ENCODE measurements at regions not wholly inside any gene's neighbourhood (a gene's known extent, or its start where the extent isn't known, plus 50 kb on each side); places are given as distances from the start of the nearest gene placed in this dataset.

GRCh38 chr3:80297720-80298119, 529.9 kb upstream of the ROBO1 start:
- TF ChIP-seq ZFX (IDR thresholded peaks at IDR 0.05; ENCODE audit: borderline replicate concordance) (no peak), CTCF (IDR thresholded peaks at IDR 0.05) (no peak)
- no peak overlapping the region for H3K27ac ChIP-seq

GRCh38 chr3:80285388-80285787, 517.6 kb upstream of the ROBO1 start:
- H3K27ac ChIP-seq, result peak overlapping the region; percentile 16; the same call in 1 of the 2 replicates
- TF ChIP-seq ZFX (IDR thresholded peaks at IDR 0.05; ENCODE audit: borderline replicate concordance), result no peak
- TF ChIP-seq CTCF (IDR thresholded peaks at IDR 0.05), result no peak

- H3K27ac ChIP-seq, result 0 out of 2 replicates have a peak overlapping the region, but pooled peaks have one; percentile 9
- TF ChIP-seq CTCF (IDR thresholded peaks at IDR 0.05) (no peak), ZFX (IDR thresholded peaks at IDR 0.05; ENCODE audit: borderline replicate concordance) (no peak)
Measured at GRCh38 chr3:80283783-80284182, 516.0 kb upstream of the ROBO1 start.

DNA sequence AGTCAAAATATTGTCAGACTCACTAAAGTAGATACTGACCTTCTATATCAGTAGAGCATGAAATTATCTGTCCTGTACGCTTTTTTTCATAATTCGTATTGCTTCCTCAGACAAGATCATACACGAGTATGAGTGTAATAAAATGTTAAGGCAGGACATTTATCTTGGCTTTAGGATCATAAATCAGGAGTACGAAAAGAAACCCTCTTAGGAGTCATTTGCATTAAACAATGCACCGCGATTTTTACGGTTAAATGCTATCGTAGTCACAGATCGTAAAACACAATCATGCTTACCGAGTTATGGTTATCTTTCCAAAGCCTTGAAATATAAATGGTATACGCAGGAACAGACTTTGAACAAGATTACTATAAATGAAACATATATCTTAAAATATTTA, 510.3 kb upstream of the ROBO1 start:
- H3K27ac ChIP-seq, result no peak overlapping the region
- TF ChIP-seq CTCF (IDR thresholded peaks at IDR 0.05), result no peak
- no peak for TF ChIP-seq ZFX (IDR thresholded peaks at IDR 0.05; ENCODE audit: borderline replicate concordance)

- no peak overlapping the region for H3K27ac ChIP-seq
Measured at GRCh38 chr3:80275120-80275519, 507.3 kb upstream of the ROBO1 start.

DNA sequence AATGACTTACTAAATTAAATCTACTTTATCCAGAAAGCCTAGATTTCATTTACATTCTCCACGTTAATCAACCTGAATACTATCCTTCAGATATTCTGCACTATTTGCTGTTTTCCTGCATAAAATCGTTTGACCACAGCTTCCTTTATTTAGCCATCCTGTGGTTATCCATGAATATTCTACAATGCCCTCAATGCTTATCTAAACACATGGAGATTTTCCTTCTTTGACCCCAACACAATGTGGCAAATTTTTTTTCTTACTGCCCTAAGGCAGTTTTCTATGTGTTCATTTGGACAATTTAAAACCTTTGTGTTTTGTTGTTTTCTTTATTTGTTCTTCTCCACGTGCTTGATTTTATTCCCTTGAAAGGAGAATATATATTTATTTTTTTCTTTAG, 495.5 kb upstream of the ROBO1 start:
- TF ChIP-seq CTCF (IDR thresholded peaks at IDR 0.05) (no peak), ZFX (IDR thresholded peaks at IDR 0.05; ENCODE audit: borderline replicate concordance) (no peak)
- no peak overlapping the region for H3K27ac ChIP-seq

More at GRCh38 chr3:80275120-80275519, 507.3 kb upstream of the ROBO1 start:
- TF ChIP-seq CTCF (IDR thresholded peaks at IDR 0.05) (no peak), ZFX (IDR thresholded peaks at IDR 0.05; ENCODE audit: borderline replicate concordance) (no peak)

DNA sequence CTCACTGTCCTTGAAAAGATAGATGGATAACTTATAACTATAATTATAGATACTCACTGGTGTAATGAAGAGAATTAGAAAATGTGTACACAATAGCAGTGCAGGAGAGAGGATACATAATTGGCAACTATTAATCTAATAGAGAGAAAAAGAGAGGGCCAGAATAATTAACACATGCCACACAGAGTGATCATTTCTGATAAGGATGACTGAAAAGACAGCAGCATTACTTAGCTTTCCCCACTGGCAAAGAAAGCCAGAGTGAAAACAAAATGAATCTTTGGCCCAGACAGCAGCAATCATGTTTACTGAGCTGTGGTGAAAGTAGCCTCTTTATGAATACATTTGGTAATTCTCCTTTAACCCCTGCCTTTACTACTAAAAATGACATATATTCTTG, 493.3 kb upstream of the ROBO1 start:
- TF ChIP-seq ZFX (IDR thresholded peaks at IDR 0.05; ENCODE audit: borderline replicate concordance) (no peak), CTCF (IDR thresholded peaks at IDR 0.05) (no peak)
- no peak overlapping the region for H3K27ac ChIP-seq

Measured in 22Rv1 (cell line).